ENCODE measurements at regions not wholly inside any gene's neighbourhood (a gene's known extent, or its start where the extent isn't known, plus 50 kb on each side); places are given as distances from the start of the nearest gene placed in this dataset.
"Not testable (repeated sequence)": the region's sequence is repeated elsewhere in the genome, so short reads cannot be mapped to it uniquely, and the experiment has no call there.

GRCh38 chr16:26709175-26709574 lies 357.6 kb upstream of the C16orf82 start:
- peaks cover 0 to 5% of the 10 kb centered on the region in 2 donors for H3K9me3 Mint-ChIP-seq
- no peak overlapping the region for H3K27ac Mint-ChIP-seq
- no peaks in the 10 kb centered on the region for H3K4me1 Mint-ChIP-seq
- H3K36me3 Mint-ChIP-seq: no peaks in the 10 kb centered on the region
- H3K27me3 Mint-ChIP-seq: peaks cover 34 to 36% of the 10 kb centered on the region in 2 donors
- H3K4me3 Mint-ChIP-seq: no peak overlapping the region
- ATAC-seq (replicated peaks) (no peak), DNase-seq (no peak)

DNA sequence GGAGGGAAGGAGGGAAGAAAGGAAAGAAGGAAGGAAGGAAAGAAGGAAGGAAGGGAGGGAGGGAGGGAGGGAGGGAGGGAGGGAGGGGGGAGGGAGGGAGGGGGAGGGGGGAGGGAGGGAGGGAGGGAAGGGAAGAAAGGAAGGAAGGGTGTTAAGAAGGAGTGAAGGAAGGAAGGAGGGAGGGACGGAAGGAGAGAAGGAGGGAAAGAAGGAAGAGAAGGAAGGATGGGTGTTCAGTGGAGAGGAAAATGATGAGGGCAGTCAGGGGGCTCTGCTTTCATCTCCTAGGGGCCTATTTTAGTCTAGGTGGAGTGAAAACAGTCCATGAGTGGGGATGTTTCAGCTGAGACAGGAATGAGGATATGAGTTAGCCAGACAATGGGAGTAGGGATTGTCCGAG lies 357.0 kb upstream of the C16orf82 start:
- Mint-ChIP-seq H3K27ac (no peak overlapping the region), H3K36me3 (no peaks in the 10 kb centered on the region), H3K4me1 (no peaks in the 10 kb centered on the region), H3K4me3 (no peak overlapping the region), H3K9me3 (peaks cover 0 to 5% of the 10 kb centered on the region in 2 donors), H3K27me3 (peaks cover 31 to 32% of the 10 kb centered on the region in 2 donors)
- ATAC-seq (replicated peaks) (no peak), DNase-seq (no peak)

GRCh38 chr16:26710450-26710849 lies 356.3 kb upstream of the C16orf82 start:
- ATAC-seq (replicated peaks) (no peak), DNase-seq (no peak)
- no peaks in the 10 kb centered on the region for H3K4me1 Mint-ChIP-seq
- no peak overlapping the region for H3K27ac Mint-ChIP-seq
- H3K27me3 Mint-ChIP-seq: peaks cover 24 to 25% of the 10 kb centered on the region in 2 donors
- no peak overlapping the region for H3K4me3 Mint-ChIP-seq
- H3K9me3 Mint-ChIP-seq: peaks cover 0 to 5% of the 10 kb centered on the region in 2 donors
- H3K36me3 Mint-ChIP-seq: no peaks in the 10 kb centered on the region

DNA sequence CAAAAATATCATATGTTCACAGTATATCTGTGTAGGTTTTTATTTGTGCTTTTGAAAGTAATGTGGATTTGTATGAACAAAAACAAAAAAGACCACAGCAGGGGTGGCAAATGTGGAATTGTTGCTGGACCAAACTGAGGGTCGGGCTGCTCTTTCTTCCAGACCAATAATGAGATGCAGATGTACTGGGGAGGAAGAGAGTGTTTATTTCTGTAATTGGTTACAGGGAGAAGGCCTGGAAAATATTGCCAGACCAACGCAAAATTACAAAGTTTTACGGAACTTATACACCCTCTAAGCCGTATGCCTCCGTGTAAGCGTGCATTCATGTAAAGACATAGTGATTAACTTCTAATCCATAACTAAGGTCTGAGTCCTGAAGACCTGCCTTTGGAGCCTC lies 353.9 kb upstream of the C16orf82 start:
- Mint-ChIP-seq H3K36me3 (no peaks in the 10 kb centered on the region), H3K4me3 (no peak overlapping the region), H3K4me1 (no peaks in the 10 kb centered on the region), H3K27ac (no peak overlapping the region), H3K27me3 (peaks cover 16 to 27% of the 10 kb centered on the region in 2 donors), H3K9me3 (peaks cover 0 to 2% of the 10 kb centered on the region in 2 donors)
- DNase-seq (no peak), ATAC-seq (replicated peaks) (no peak)

DNA sequence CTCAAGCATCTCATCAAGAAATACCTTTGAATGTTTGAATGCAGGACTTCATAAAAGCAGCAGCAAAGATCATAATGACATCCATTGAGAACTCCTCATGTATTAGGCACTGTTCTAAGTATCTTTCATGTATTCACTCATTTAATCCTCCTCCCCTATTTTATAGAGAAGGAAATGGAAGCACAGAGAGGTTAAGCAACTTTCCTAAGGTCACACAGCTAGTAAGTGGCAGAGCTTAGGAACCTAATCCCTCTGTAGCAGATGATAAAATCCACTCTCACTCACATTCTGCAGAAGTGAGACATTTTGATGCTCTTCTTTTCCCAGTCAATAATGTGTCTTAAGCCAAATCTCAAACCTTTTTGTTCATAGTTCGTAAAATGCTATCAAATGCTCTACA lies 350.8 kb upstream of the C16orf82 start:
- Mint-ChIP-seq H3K4me1 (no peaks in the 10 kb centered on the region), H3K27me3 (peaks cover 26 to 28% of the 10 kb centered on the region in 2 donors), H3K27ac (no peak overlapping the region), H3K9me3 (peaks cover 0 to 2% of the 10 kb centered on the region in 2 donors), H3K36me3 (no peaks in the 10 kb centered on the region), H3K4me3 (no peak overlapping the region)
- ATAC-seq (replicated peaks) (no peak), DNase-seq (no peak)

DNA sequence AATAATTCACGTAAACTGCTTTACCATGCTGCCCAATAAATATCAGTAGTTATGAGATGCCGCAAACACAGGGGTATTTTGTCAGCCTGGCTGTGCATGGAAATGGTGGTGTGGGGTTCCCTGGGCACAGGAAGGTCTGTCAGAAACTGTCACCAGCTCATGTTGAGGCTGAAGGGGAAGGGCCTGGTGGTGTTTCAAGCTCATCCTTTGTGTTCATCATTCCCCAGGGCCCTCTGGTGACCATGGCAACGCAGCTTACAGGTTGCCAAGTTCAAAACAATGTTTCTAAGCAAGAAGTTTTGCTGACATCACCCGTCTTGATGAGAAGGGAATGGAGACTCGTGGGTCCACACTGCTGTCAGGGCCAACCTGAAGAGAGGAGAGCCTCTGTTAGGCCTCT lies 348.9 kb upstream of the C16orf82 start:
- Mint-ChIP-seq H3K36me3 (no peaks in the 10 kb centered on the region), H3K9me3 (peaks cover 0 to 5% of the 10 kb centered on the region in 2 donors), H3K27me3 (peaks cover 21 to 22% of the 10 kb centered on the region in 2 donors), H3K27ac (no peak overlapping the region), H3K4me3 (no peak overlapping the region), H3K4me1 (no peaks in the 10 kb centered on the region)
- ATAC-seq (replicated peaks) (no peak), DNase-seq (no peak)

DNA sequence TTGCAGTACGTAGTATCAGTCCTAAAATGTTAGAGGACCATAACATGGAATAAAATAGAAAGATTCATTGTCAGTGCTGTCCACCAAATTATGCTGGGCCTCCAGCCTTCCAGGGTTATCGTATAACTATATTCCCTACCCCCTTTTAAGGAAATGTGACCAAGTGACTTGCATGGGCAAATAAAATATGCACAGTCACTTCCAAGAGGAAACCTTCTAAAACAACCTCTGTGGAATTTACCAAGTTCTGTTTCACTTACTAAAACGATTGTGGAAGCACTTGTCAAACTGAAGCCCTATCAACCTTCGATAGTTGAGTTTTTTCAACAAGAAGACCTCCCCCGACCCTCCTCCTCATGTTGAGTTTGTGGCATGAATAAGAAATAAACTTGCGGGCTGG lies 345.4 kb upstream of the C16orf82 start:
- Mint-ChIP-seq H3K27ac (no peak overlapping the region), H3K4me1 (no peaks in the 10 kb centered on the region), H3K4me3 (no peak overlapping the region), H3K36me3 (no peaks in the 10 kb centered on the region), H3K9me3 (peaks cover 0 to 7% of the 10 kb centered on the region in 2 donors), H3K27me3 (peaks cover 30 to 31% of the 10 kb centered on the region in 2 donors)
- ATAC-seq (replicated peaks) (no peak), DNase-seq (no peak)

DNA sequence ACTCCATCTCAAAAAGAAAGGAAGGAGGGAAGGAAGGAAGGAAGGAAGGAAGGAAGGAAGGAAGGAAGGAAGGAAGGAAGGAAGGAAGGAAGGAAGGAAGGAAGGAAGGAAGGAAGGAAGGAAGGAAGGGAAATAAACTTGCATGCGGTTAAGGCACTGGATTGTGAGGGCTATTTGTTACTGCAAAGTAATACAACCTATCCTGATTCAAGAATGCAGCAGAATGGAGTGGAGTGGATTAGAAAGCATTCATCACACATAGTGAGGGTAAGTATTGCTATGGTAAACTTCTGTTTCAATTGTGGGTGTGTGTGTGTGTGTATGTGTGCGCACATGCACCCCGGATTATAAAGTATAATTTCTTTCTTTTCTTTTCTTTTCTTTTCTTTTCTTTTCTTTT lies 344.8 kb upstream of the C16orf82 start:
- H3K36me3 Mint-ChIP-seq; H3K27ac Mint-ChIP-seq; ATAC-seq (replicated peaks); DNase-seq; H3K9me3 Mint-ChIP-seq; H3K4me3 Mint-ChIP-seq; H3K4me1 Mint-ChIP-seq: not testable (repeated sequence)
- H3K27me3 Mint-ChIP-seq: peaks cover 30 to 31% of the 10 kb centered on the region in 2 donors

GRCh38 chr16:26724189-26724588 lies 342.5 kb upstream of the C16orf82 start:
- Mint-ChIP-seq H3K9me3 (peaks cover 0 to 4% of the 10 kb centered on the region in 2 donors), H3K27me3 (peaks cover 20 to 24% of the 10 kb centered on the region in 2 donors), H3K4me3 (no peak overlapping the region), H3K36me3 (no peaks in the 10 kb centered on the region), H3K4me1 (no peaks in the 10 kb centered on the region), H3K27ac (no peak overlapping the region)
- DNase-seq: no peak
- ATAC-seq (replicated peaks): no peak

DNA sequence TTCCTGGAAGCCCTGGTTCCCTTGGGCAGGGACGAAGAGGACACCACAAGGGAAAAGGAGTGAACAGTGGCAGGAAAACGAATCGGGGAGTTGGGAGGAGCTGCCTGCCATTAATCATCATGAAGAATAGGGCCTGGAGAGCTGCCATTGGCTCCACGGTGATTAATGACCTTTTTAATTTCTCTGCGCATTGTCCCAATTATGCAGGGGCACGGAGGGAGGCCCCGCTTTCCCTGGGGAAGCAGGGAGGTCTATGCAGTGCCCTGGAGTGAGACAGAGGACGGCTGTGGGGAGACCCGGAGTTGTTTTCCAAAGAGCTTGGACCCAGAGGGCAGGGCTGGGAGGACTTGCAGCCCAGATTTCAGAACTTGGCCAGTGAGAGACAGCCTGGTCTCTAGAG lies 338.9 kb upstream of the C16orf82 start:
- no peak for DNase-seq
- H3K4me1 Mint-ChIP-seq: no peaks in the 10 kb centered on the region
- H3K36me3 Mint-ChIP-seq: no peaks in the 10 kb centered on the region
- ATAC-seq (replicated peaks): no peak
- no peak overlapping the region for H3K27ac Mint-ChIP-seq
- H3K27me3 Mint-ChIP-seq: peaks cover 18% of the 10 kb centered on the region in 2 donors
- H3K4me3 Mint-ChIP-seq: no peak overlapping the region
- peaks cover 0 to 2% of the 10 kb centered on the region in 2 donors for H3K9me3 Mint-ChIP-seq

DNA sequence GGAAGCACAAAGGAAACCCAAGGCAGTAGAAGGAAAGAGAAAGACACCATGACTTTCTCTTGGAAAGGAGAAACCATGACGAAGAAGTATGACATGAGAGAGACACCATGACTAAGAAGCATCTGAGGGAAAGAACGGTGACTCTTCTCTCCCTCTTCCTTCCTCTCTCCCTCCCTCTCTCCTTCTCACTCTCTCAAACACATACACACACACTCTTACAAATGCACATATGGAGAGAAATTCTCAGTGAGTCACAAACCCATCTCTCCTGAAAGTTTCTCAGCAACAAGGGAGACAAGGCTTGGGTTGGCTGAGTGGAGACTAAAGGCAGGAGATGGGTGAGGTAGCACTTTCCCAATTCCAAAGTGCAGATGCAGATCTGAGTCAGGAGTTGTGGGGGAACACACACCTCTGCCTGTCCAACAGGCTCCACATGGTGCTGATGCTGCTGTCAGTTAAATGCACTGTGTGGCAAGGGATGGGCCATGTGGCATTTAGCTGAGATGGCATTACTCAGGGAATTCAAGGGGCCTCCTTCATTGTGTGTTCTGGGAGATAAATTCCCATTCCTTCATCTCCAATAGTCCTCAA lies 336.7 kb upstream of the C16orf82 start:
- no peaks in the 10 kb centered on the region for H3K36me3 Mint-ChIP-seq
- ATAC-seq (replicated peaks) (no peak), DNase-seq (no peak)
- H3K4me1 Mint-ChIP-seq: no peaks in the 10 kb centered on the region
- no peak overlapping the region for H3K4me3 Mint-ChIP-seq
- peaks cover 8% of the 10 kb centered on the region in 2 donors for H3K27me3 Mint-ChIP-seq
- H3K9me3 Mint-ChIP-seq: no peaks in the 10 kb centered on the region
- H3K27ac Mint-ChIP-seq: no peak overlapping the region

DNA sequence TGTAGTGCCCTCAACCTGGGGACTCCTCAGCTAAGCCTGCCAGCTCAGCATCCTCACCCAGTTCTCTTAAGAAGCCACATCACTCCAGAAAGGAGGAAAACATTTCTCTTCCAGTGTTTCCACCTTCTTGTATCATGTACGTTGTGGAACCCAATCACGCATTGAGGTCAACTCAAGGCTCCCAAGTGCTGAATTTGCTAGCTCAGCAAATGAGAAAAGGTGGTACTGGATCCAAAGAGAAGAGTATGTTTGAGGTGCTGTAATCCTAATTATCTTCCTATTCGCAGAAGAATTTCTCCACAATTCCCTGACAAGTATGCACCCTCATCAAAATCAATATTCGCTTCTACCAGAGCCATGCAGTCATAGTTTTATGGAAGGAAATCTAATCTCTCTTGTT lies 335.0 kb upstream of the C16orf82 start:
- H3K27me3 Mint-ChIP-seq: peaks cover 14 to 16% of the 10 kb centered on the region in 2 donors
- no peaks in the 10 kb centered on the region for H3K4me1 Mint-ChIP-seq
- no peaks in the 10 kb centered on the region for H3K36me3 Mint-ChIP-seq
- H3K27ac Mint-ChIP-seq: no peak overlapping the region
- H3K9me3 Mint-ChIP-seq: peaks cover 3 to 4% of the 10 kb centered on the region in 2 donors
- no peak overlapping the region for H3K4me3 Mint-ChIP-seq
- ATAC-seq (replicated peaks) (no peak), DNase-seq (no peak)

GRCh38 chr16:26733710-26734109 lies 333.0 kb upstream of the C16orf82 start:
- Mint-ChIP-seq H3K27me3 (peaks cover 11 to 13% of the 10 kb centered on the region in 2 donors), H3K36me3 (no peaks in the 10 kb centered on the region), H3K4me1 (no peaks in the 10 kb centered on the region), H3K4me3 (no peak overlapping the region), H3K9me3 (peaks cover 3 to 4% of the 10 kb centered on the region in 2 donors), H3K27ac (no peak overlapping the region)
- DNase-seq: no peak
- ATAC-seq (replicated peaks): no peak

DNA sequence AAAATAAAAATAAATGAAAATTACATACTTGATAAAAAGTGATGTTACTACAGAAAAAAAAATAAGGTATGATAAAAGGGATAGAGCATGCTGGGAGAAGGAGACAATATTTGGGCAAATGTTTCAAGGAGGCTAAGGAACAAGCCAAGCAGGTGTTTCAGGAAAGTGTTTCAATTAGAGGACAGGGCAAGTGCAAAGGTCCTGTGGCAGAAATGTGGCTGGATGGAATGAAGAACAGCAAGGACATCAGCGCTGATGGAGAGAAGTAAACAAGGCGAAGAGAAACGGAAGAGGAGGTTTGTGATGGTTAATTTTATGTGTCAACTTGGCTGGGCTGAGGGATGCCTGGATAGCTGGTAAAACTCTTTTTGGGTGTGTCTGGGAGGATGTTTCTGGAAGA lies 331.2 kb upstream of the C16orf82 start:
- no peaks in the 10 kb centered on the region for H3K4me1 Mint-ChIP-seq
- DNase-seq (no peak), ATAC-seq (replicated peaks) (no peak)
- H3K4me3 Mint-ChIP-seq: no peak overlapping the region
- peaks cover 3 to 4% of the 10 kb centered on the region in 2 donors for H3K9me3 Mint-ChIP-seq
- no peak overlapping the region for H3K27ac Mint-ChIP-seq
- peaks cover 8 to 11% of the 10 kb centered on the region in 2 donors for H3K27me3 Mint-ChIP-seq
- H3K36me3 Mint-ChIP-seq: no peaks in the 10 kb centered on the region

DNA sequence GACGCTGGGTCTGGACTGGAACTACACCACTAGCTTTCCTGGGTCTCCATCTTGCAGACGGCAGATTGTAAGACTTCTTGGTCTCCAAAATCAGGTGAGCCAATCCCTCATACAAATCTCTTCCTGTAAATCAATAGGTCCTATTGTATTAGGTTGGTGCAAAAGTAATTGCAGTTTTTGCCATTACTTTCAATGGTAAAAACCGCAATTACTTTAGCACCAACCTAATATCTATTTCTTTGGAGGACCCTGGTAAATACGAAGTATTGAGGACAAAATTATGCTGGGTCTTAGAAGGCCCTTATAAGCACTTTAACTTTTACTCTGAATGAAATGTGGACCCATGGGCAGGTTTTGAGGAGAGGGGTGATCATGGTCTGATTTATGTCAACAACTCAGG lies 330.6 kb upstream of the C16orf82 start:
- no peaks in the 10 kb centered on the region for H3K4me1 Mint-ChIP-seq
- no peak overlapping the region for H3K4me3 Mint-ChIP-seq
- H3K27ac Mint-ChIP-seq: no peak overlapping the region
- H3K36me3 Mint-ChIP-seq: no peaks in the 10 kb centered on the region
- DNase-seq (no peak), ATAC-seq (replicated peaks) (no peak)
- peaks cover 3 to 4% of the 10 kb centered on the region in 2 donors for H3K9me3 Mint-ChIP-seq
- peaks cover 8 to 11% of the 10 kb centered on the region in 2 donors for H3K27me3 Mint-ChIP-seq

Data from stimulated activated naive B cell treated with anti-CD40 and anti-IgM and Interleukin-4, amounts not matched to agents 10 μg/mL and 1 μg/mL and 100 μg/mL, for 72 hours (primary cell).